ENCODE measurements at regions not wholly inside any gene's neighbourhood (a gene's known extent, or its start where the extent isn't known, plus 50 kb on each side); places are given as distances from the start of the nearest gene placed in this dataset.

DNA sequence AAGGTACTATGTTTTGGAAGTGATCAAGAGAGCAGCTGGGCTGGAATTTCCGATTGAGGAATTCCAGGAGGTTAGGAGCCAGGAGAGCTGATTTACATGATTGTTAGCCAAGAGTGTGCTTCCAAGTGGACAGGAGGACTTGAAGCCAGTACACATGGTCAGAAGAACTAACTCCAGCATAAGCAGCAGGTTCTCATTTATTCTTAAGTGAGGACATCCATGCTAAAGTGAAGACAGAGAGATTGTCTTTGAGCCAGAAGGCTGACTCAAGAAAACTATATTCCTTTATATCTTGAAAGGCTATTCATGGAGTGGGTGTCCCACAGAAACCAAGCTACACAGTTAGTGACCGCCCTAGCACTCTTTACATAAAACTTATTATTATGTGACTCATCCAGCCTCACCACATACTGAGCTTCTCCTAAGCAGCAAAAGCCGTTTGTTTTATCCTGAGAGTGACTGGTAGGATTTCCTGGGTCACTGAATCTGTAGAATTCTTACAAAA is 56.7 kb upstream of the SEMA3A start:
- peak overlapping the region; percentile 55 for H3K4me2 ChIP-seq (ENCODE audit: low read length)
- H3K4me3 ChIP-seq (ENCODE audit: low read length), result no peak overlapping the region
- peak overlapping the region; percentile 83 for H3K27ac ChIP-seq (ENCODE audit: low read length)
- CTCF ChIA-PET, result interaction anchor here (0.5 to 0.8 kb wide), 2 partner anchors 287 to 317 kb away, joined by 3 to 6 read pairs; no protein-coding TSS in a partner anchor
- POLR2A ChIA-PET (ENCODE audit: unreplicated experiment), result interaction anchor here (0.6 kb wide), 3 partner anchors 119 to 722 kb away, joined by 3 read pairs; no protein-coding TSS in a partner anchor
- H3K27me3 ChIP-seq (ENCODE audit: low read length), result no peaks in the 10 kb centered on the region
- H3F3A ChIP-seq (ENCODE audit: low read length, unreplicated experiment), result no peaks in the 10 kb centered on the region
- intact Hi-C loops (cut with micrococcal nuclease), result loop anchor here (1.0 to 2.0 kb wide), 2 partner anchors 77 to 278 kb away; no protein-coding TSS in a partner anchor
- no peaks in the 10 kb centered on the region for H3K9me3 ChIP-seq (ENCODE audit: low read length)
- 0 out of 2 replicates have a peak overlapping the region, but pooled peaks have one; percentile 37 for H2AFZ ChIP-seq (ENCODE audit: low read length)
- no TSS peak for BruUV-seq (replicated peaks)
- no peaks in the 10 kb centered on the region for H3K36me3 ChIP-seq (ENCODE audit: low read depth, low read length)
- TF ChIP-seq EZH2 (IDR thresholded peaks at IDR 0.05; ENCODE audit: low read length, unreplicated experiment) (no peak), EZH2phosphoT487 (IDR thresholded peaks at IDR 0.05; ENCODE audit: borderline replicate concordance, low read length) (no peak)
- TF ChIP-seq, protein P1, sequence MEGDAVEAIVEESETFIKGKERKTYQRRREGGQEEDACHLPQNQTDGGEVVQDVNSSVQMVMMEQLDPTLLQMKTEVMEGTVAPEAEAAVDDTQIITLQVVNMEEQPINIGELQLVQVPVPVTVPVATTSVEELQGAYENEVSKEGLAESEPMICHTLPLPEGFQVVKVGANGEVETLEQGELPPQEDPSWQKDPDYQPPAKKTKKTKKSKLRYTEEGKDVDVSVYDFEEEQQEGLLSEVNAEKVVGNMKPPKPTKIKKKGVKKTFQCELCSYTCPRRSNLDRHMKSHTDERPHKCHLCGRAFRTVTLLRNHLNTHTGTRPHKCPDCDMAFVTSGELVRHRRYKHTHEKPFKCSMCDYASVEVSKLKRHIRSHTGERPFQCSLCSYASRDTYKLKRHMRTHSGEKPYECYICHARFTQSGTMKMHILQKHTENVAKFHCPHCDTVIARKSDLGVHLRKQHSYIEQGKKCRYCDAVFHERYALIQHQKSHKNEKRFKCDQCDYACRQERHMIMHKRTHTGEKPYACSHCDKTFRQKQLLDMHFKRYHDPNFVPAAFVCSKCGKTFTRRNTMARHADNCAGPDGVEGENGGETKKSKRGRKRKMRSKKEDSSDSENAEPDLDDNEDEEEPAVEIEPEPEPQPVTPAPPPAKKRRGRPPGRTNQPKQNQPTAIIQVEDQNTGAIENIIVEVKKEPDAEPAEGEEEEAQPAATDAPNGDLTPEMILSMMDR (conservative IDR thresholded peaks at IDR 0.05; ENCODE audit: low read depth, low read length), result no peak
- H3K4me1 ChIP-seq (ENCODE audit: insufficient read depth, low read length), result peaks cover 32% of the 10 kb centered on the region
- H3K9me2 ChIP-seq (replicated peaks; ENCODE audit: low read length), result no peaks in the 10 kb centered on the region
- peak; percentile 99 for ATAC-seq
- no peaks in the 10 kb centered on the region for H3K79me2 ChIP-seq (ENCODE audit: low read length)
- H3K9ac ChIP-seq (ENCODE audit: low read length), result peak overlapping the region; percentile 38
- peak; percentile 89 for DNase-seq
- H4K20me1 ChIP-seq (ENCODE audit: low read length), result no peaks in the 10 kb centered on the region

DNA sequence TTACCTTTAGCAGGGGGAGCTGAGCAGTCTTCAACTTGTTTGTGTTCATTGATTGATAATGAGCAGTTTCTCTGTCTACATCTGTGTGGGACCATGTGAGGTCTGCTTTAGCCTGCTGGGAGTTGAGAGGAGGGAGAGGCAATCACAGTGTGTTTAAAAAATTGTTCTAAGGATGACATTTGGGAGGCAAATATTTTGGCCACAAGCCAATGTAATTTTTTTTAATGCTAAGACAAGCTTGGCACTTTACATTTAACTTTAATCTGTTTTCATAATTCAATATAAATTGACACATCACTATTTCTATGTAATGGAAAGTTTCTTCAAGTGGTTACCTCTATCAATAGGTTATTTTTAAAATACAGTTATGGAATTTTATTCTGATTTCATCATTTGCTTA is 55.9 kb upstream of the SEMA3A start:
- Histone ChIP-seq H4K20me1 (ENCODE audit: low read length) (no peaks in the 10 kb centered on the region), H3K36me3 (ENCODE audit: low read depth, low read length) (no peaks in the 10 kb centered on the region), H3K9me3 (ENCODE audit: low read length) (no peaks in the 10 kb centered on the region), H3K4me2 (ENCODE audit: low read length) (no peak overlapping the region), H3F3A (ENCODE audit: low read length, unreplicated experiment) (no peaks in the 10 kb centered on the region), H3K27me3 (ENCODE audit: low read length) (no peaks in the 10 kb centered on the region), H3K4me3 (ENCODE audit: low read length) (no peak overlapping the region), H3K9ac (ENCODE audit: low read length) (no peak overlapping the region), H3K4me1 (ENCODE audit: insufficient read depth, low read length) (peaks cover 32% of the 10 kb centered on the region), H3K79me2 (ENCODE audit: low read length) (no peaks in the 10 kb centered on the region), H2AFZ (ENCODE audit: low read length) (no peak overlapping the region), H3K9me2 (replicated peaks; ENCODE audit: low read length) (no peaks in the 10 kb centered on the region), H3K27ac (ENCODE audit: low read length) (no peak overlapping the region)
- no TSS peak for BruUV-seq (replicated peaks)
- intact Hi-C loops (cut with micrococcal nuclease), result loop anchor here (2.0 kb wide), 1 partner anchor 78 kb away; no protein-coding TSS in a partner anchor
- no peak for ATAC-seq
- ChIA-PET CTCF (no interaction called here), POLR2A (ENCODE audit: unreplicated experiment) (no interaction called here)
- TF ChIP-seq, protein P1 (conservative IDR thresholded peaks at IDR 0.05; ENCODE audit: low read depth, low read length), result no peak
- TF ChIP-seq EZH2 (IDR thresholded peaks at IDR 0.05; ENCODE audit: low read length, unreplicated experiment), result no peak
- no peak for TF ChIP-seq EZH2phosphoT487 (IDR thresholded peaks at IDR 0.05; ENCODE audit: borderline replicate concordance, low read length)
- no peak for DNase-seq

DNA sequence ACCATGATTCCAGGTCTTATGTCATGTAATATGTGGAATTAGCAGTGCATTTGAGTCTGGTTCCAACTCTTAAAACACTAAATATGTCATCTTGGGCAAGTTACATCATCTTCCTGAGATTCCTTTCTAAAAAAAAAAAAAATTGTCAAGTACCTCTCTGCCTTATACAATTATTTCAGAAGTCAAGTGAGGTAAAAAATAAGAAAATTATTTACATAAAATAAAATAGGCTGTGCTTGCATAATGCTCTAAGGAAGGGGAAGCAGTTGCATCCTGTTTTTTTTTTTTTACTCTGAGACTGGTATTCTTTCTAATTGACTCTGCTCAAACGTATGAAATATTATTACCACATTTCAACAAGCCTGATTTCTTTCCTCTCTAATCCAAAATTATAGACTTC is 55.1 kb upstream of the SEMA3A start:
- no peak overlapping the region for H3K9ac ChIP-seq (ENCODE audit: low read length)
- no peaks in the 10 kb centered on the region for H3K27me3 ChIP-seq (ENCODE audit: low read length)
- H3K27ac ChIP-seq (ENCODE audit: low read length), result no peak overlapping the region
- peaks cover 32% of the 10 kb centered on the region for H3K4me1 ChIP-seq (ENCODE audit: insufficient read depth, low read length)
- ChIA-PET CTCF (no interaction called here), POLR2A (ENCODE audit: unreplicated experiment) (no interaction called here)
- H4K20me1 ChIP-seq (ENCODE audit: low read length), result no peaks in the 10 kb centered on the region
- TF ChIP-seq EZH2 (IDR thresholded peaks at IDR 0.05; ENCODE audit: low read length, unreplicated experiment) (no peak), EZH2phosphoT487 (IDR thresholded peaks at IDR 0.05; ENCODE audit: borderline replicate concordance, low read length) (no peak)
- no peaks in the 10 kb centered on the region for H3K9me2 ChIP-seq (replicated peaks; ENCODE audit: low read length)
- no peak for ATAC-seq
- no peak overlapping the region for H3K4me2 ChIP-seq (ENCODE audit: low read length)
- H3K9me3 ChIP-seq (ENCODE audit: low read length), result no peaks in the 10 kb centered on the region
- H3K4me3 ChIP-seq (ENCODE audit: low read length), result no peak overlapping the region
- no peaks in the 10 kb centered on the region for H3F3A ChIP-seq (ENCODE audit: low read length, unreplicated experiment)
- DNase-seq, result no peak
- no peaks in the 10 kb centered on the region for H3K36me3 ChIP-seq (ENCODE audit: low read depth, low read length)
- H3K79me2 ChIP-seq (ENCODE audit: low read length), result no peaks in the 10 kb centered on the region
- intact Hi-C loops (cut with micrococcal nuclease), result loop anchor here (2.0 to 5.0 kb wide), 2 partner anchors 79 to 773 kb away; no protein-coding TSS in a partner anchor
- no peak overlapping the region for H2AFZ ChIP-seq (ENCODE audit: low read length)
- BruUV-seq (replicated peaks), result no TSS peak

Data from PC-3 (cell line).